ENCODE measurements at regions not wholly inside any gene's neighbourhood (a gene's known extent, or its start where the extent isn't known, plus 50 kb on each side); places are given as distances from the start of the nearest gene placed in this dataset.
"Not testable (repeated sequence)": the region's sequence is repeated elsewhere in the genome, so short reads cannot be mapped to it uniquely, and the experiment has no call there.

GRCh38 chr2:234884591-234884990, 67.2 kb upstream of the SH3BP4 start:
- no peaks in the 10 kb centered on the region for H3K9me3 ChIP-seq
- WGBS (ENCODE audit: insufficient coverage, low coverage, low lambda C conversion rate, missing lambda C conversion rate) = 76% methylated on average over 6 of the region's 7 CpGs
- H3K27me3 ChIP-seq = no peaks in the 10 kb centered on the region
- H3K27ac ChIP-seq = no peak overlapping the region
- H3K4me1 ChIP-seq = peaks cover 0 to 29% (median 11%) of the 10 kb centered on the region in 4 donors
- TF ChIP-seq CTCF (IDR thresholded peaks at IDR 0.05) (no peak), POLR2A (IDR thresholded peaks at IDR 0.05) (no peak)
- no peak overlapping the region for H3K4me3 ChIP-seq
- ATAC-seq (no peak), DNase-seq (no peak)
- intact Hi-C loops (cut with DNase I) = no loop called here
- no peaks in the 10 kb centered on the region for H3K36me3 ChIP-seq

DNA sequence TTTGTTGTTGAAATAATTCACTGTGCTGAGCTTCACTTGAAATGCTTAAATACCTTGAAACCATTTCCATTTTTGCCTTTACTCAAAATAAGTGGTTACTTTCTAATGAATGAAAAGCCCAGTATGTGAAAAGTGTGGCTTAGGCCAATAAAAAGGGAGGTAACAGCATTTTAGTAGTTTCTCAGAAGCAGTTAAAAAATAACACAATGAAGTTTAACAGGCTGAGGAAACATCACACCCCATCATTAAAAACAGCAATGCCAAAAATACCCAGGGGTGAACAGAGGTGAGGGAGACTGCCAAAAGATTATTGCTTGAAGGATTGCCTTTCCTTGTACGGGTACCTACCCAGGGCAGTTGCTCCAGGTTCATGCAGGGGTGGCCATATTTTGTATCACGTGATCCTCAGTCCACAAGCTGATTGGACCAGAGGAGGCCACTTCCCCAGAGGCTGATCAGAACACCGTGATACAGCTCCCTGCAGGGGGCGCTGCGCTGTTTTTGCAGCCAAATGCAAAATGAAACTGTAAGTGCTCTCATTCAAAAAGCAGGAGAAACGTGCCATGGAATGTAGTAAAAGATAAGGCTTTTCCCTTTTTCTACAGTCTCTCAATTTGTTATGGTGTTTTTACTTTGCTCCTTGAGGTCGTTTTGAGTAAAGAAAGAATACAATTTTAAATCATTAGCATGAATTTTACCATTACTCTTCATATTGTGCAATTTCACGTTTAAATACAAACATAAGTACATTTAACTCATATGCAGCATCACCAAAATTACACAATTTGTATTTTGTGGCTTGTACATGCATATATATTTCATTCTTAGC, 70.2 kb upstream of the SH3BP4 start:
- intact Hi-C loops (cut with DNase I) = no loop called here
- peaks cover 0 to 31% (median 11%) of the 10 kb centered on the region in 4 donors for H3K4me1 ChIP-seq
- H3K27ac ChIP-seq = peak overlapping the region; percentile 48 to 85 (median 75)
- DNase-seq (peak; percentile 86 to 93 (median 91)), ATAC-seq (peak; percentile 78 to 88 (median 85))
- H3K27me3 ChIP-seq = no peaks in the 10 kb centered on the region
- TF ChIP-seq POLR2A (IDR thresholded peaks at IDR 0.05) = no peak
- TF ChIP-seq CTCF (IDR thresholded peaks at IDR 0.05) = peak; percentile 81 to 91 (median 84)
- WGBS (ENCODE audit: insufficient coverage, low coverage, low lambda C conversion rate, missing lambda C conversion rate) = 31% methylated on average over 8 of the region's 8 CpGs
- H3K4me3 ChIP-seq = peak overlapping the region; percentile 6 to 30 (median 19)
- H3K36me3 ChIP-seq = no peaks in the 10 kb centered on the region
- H3K9me3 ChIP-seq = no peaks in the 10 kb centered on the region

- Histone ChIP-seq H3K4me3 (peak overlapping the region in 2 of 3 donors; percentile 1 to 30), H3K9me3 (no peaks in the 10 kb centered on the region), H3K27me3 (no peaks in the 10 kb centered on the region), H3K36me3 (no peaks in the 10 kb centered on the region), H3K4me1 (peaks cover 0 to 37% (median 12%) of the 10 kb centered on the region in 4 donors), H3K27ac (peak overlapping the region; percentile 48 to 85 (median 75))
- DNase-seq (peak in 2 of 3 donors; percentile 59 to 85), ATAC-seq (peak; percentile 75 to 89 (median 82))
- intact Hi-C loops (cut with DNase I) = no loop called here
- WGBS (ENCODE audit: insufficient coverage, low coverage, low lambda C conversion rate, missing lambda C conversion rate) = 13% methylated on average over 6 of the region's 7 CpGs
- TF ChIP-seq CTCF (IDR thresholded peaks at IDR 0.05) (no peak), POLR2A (IDR thresholded peaks at IDR 0.05) (peak; percentile 34)
Measured at GRCh38 chr2:234880551-234881211, 71.1 kb upstream of the SH3BP4 start.

DNA sequence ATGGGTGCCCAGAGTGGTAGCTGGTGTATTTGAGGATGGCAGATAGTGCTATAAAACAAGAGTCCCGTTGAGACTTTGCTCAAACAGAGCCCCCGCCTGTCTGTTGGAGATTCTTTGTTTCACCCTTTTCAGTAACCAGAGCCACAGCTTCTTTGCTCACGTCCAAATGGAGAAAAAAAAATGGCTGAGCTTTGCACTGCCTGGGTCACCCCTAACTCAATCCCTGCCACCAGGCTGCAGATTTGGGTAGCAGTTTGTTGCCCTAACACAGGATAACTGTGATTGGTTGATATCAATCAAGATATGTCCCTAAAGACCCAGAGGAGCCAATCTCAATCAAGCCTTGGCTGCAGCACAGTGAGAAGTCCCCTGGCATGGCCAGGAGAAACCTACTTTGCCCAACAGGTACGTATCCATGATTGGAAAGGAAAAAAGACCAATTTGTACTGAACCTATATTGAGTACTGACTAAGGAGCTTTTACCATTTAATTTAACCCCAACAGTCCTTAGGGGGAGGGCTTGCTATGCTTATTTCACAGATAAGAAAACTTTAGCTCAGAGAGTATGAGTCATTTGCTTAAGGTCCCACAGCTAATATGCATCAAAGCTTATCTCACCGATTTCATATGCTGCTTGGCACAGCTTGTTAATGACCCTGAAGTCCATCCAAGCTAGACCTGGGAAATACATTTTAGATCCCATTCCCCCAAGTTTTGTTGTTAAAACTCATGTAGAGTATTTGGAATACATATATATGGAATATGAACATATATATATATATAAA, 72.0 kb upstream of the SH3BP4 start:
- TF ChIP-seq CTCF (IDR thresholded peaks at IDR 0.05) (no peak), POLR2A (IDR thresholded peaks at IDR 0.05) (no peak)
- ATAC-seq (peak in 3 of 4 donors; percentile 6 to 15 (median 10)), DNase-seq (no peak)
- no peak overlapping the region for H3K4me3 ChIP-seq
- 32% methylated on average over 3 of the region's 5 CpGs for WGBS (ENCODE audit: insufficient coverage, low coverage, low lambda C conversion rate, missing lambda C conversion rate)
- peak overlapping the region; percentile 39 to 84 (median 75) for H3K27ac ChIP-seq
- H3K36me3 ChIP-seq = no peaks in the 10 kb centered on the region
- H3K4me1 ChIP-seq = peaks cover 0 to 46% (median 15%) of the 10 kb centered on the region in 4 donors
- intact Hi-C loops (cut with DNase I) = no loop called here
- no peaks in the 10 kb centered on the region for H3K27me3 ChIP-seq
- H3K9me3 ChIP-seq = no peaks in the 10 kb centered on the region

DNA sequence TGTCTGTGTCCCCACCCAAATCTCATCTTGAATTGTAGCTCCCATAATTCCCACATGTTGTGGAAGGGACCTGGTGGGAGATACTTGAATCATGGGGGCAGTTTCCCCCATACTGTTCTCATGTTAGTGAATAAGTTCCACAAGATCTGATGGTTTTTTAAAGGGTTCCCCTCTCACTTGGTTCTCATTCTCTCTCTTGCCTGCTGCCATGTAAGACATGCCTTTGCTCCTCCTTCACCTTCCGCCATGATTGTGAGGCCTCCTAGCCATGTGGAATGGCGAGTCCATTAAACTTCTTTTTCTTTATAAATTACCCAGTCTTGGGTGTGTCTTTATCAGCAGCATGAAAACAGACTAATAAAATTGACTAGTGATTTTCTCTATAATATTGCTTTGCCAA, 75.2 kb upstream of the SH3BP4 start:
- H3K27ac ChIP-seq; H3K36me3 ChIP-seq; DNase-seq; H3K27me3 ChIP-seq; H3K9me3 ChIP-seq; ATAC-seq; intact Hi-C loops (cut with DNase I); H3K4me3 ChIP-seq: not testable (repeated sequence)
- 88% methylated on average over 2 of the region's 2 CpGs for WGBS (ENCODE audit: insufficient coverage, low coverage, low lambda C conversion rate, missing lambda C conversion rate)
- H3K4me1 ChIP-seq = peaks cover 0 to 63% (median 23%) of the 10 kb centered on the region in 4 donors
